ACHN (cell line): ENCODE measurements at regions not wholly inside any gene's neighbourhood (a gene's known extent, or its start where the extent isn't known, plus 50 kb on each side); places are given as distances from the start of the nearest gene placed in this dataset.
A peak's percentile ranks its signal among the peaks of the same experiment; 100 is the strongest.
"Not testable (repeated sequence)": the region's sequence is repeated elsewhere in the genome, so short reads cannot be mapped to it uniquely, and the experiment has no call there.

Experiments
- DNase-seq: peaks from one replicate; pipeline ENCODE4 v3.0.0-alpha.2; 2015
- in situ Hi-C: cut with HindIII; loops from 2 replicates; pipeline ENCODE4 v1.10.0; 2017; ENCODE audit warnings: low sequenced_read_pairs, low pct_ligation_motif_present, low pct_unique_long_range_greater_than_20kb

DNA sequence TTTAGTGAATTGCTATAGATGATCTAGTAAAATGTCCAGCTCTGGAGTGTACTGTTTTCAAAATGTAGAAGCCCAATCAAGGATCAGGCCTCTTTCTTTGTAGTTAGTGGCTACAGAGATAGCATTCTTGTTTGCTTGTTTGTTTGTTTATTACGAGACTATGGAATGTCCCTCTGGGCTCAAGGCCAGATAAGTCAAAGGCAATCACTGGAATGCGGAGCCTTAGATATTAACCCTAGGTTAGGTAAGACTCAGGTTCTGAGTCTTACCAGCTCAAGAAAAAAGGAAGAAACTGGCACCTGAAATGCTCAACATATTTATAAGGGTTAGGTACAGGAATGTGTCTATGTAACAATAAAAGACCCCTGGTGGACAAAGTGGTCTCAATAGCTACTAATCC, 261.5 kb downstream of the SLC7A11 start:
- in situ Hi-C loops = no loop called here
- DNase-seq = no peak

DNA sequence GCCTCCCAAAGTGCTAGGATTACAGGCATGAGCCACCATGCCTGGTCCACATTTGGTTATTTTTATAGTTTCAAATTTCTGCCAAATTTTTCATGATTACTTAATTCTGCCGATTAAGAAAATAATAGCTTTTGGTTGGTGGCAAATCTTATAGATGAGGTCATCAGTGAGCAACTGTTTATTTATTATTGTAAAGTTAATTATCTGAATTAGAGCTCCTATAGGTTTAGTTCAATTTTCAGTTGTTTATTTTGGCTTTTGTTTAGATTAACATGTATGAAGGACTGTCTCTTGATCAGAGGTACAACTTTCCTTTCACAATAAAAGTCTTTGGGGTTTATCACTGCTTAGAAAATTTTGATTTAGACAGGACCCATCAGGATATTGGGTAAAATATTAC, 262.2 kb downstream of the SLC7A11 start:
- no peak for DNase-seq
- in situ Hi-C loops = no loop called here

DNA sequence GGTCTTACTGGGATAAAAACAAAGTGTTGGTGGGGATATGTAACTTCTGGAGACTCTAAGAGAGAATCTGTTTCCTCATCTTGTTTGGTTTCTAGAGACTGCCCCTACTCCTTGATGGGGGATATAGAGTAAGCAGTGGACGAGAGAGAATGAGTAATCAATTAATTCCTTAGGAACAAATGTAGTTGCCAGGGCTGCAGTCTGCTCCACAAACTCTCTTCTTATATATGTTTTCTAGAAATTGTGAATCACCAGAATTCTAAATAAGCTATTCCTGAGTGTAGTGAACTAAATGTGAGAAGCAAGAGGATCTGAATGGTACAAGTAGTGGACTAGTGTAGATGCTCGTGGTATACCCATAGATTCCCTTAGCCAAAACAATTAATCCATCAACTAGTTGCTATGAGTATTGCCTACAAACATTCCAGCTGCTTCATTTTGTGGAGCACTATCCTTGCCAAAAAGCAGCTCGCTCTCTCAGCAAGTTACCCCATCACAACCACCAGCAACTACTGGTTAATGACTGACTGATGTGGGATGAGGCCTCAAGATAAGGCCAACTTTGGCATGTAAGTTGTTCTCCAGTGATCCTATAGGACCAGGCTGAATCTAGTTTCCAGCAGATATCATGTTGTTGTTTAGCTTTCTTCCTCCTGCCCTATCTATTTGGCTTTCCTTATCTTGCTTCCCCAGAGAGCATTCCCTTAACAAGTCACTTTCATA, 273.0 kb downstream of the SLC7A11 start:
- in situ Hi-C loops = no loop called here
- peak; percentile 19 for DNase-seq

DNA sequence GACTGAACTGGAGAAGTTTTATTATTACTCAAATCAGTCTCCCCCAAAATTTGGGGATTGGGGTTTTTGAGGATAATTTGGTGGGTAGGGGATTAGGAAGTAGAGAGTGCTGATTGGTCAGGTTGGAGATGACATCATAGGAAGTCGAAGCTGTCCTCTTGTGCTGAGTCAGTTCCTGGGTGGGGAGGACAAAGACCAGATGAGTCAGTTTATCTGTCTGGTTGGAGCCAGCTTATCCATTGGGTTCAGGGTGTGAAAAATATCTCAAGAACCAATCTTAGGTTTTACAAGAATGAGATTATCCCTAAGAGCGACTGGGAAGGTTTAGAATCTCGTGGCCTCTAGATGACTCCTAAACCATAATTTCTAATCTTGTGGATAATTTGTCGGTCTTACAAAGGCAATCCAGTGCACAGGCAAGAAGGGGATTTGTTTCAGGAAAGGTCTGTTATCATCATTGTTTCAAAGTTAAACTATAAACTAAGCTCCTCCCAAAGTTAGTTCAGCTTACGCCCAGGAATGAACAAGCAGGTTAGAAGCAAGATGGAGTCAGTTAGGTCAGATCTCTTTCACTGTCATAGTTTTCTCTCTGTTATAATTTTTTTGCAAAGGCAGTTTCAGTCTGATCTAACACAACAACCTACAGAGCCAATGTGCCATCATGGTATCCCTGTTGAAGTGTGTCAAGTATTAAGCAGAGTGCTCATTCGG, 274.5 kb downstream of the SLC7A11 start:
- in situ Hi-C loops = no loop called here

DNA sequence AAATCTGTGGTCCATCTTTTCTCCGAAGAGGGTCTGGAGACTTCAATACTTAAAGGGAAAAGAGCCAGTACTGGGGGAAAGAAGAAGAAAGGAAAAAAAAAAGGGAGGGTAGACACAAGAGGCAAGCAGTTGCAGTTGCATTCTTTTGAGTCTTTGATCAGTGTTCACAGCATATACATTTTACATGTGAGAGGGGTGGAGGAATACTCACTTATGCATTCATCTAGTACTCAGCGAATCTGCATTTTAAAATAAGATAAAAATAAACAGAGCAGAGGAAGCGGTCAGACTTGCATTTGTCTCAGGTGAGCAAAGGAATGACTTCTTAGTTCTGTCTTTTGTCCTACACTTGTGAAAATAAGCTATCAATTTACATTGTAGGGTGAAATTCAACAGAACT, 275.6 kb downstream of the SLC7A11 start:
- in situ Hi-C loops = no loop called here
- DNase-seq = no peak

More for the DNA sequence above, 274.5 kb downstream of the SLC7A11 start:
- DNase-seq = no peak

DNA sequence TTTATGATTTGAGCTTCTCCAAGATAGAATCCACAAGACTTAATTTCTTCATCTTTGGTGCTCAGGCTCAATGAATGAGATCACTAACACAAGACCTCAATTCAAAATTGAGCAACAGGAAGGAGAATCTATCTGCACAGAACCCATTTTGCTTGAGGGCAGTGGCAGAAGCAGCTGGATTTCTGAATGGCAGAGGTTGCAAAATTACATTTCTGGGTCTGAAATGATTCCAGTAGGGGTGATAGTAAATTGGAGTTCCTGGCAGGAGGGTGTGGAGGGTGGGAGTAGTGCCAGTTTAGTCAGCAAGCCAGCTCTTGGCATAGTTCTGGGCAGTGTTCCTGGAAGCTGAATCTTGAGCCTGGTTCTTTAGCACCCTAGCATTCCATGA, 281.1 kb downstream of the SLC7A11 start:
- in situ Hi-C loops = no loop called here
- DNase-seq = no peak

DNA sequence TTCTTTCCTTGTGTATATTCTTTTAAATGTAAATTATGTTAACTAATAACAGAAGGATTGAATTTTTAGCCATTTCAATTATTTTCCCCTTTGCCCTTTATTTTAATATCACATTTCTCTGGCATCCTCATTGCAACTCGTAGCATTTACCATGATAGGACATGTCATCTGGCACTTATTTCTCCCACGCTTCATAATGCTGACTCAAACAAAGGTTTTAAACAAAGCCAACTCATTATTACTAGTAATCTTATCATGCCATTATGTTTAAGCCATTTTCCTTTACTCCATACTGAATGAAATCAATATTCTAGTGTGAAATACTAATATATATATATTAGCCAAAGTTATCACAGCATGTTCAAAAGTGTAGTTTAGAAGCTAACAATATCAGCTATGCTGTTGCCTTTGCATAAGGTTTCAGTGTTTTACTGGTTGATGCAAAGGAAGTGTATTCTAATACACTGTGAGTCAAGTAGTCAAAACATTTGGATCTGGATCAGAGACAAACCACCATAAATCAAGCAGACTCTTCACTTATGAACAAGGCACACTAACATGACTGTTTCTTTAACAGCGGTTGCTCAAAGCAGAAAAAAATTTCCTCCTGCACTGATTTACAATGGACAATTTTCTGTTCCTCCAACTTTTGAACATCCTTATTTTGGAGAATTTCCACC, 281.6 kb downstream of the SLC7A11 start:
- in situ Hi-C loops = no loop called here

DNA sequence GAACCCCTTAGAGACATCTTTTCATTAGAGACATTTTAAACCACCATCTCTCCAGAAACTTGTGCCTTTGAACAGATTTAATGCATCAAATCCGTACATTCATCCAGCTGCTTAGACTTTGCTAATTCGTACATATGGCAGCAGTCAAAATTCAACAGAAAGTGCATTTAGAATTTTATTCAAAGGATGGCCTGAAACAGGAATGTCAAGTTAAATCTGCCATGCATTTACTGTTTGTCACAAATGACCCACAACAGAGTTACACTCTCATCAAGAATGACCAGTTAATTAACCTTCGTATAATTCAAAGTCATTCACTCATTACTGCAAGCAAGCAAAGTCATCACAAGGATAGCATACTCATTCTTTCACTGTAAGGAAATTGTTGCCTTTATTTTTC, 284.3 kb downstream of the SLC7A11 start:
- in situ Hi-C loops = no loop called here

More for the DNA sequence above, 281.6 kb downstream of the SLC7A11 start:
- DNase-seq = no peak

DNA sequence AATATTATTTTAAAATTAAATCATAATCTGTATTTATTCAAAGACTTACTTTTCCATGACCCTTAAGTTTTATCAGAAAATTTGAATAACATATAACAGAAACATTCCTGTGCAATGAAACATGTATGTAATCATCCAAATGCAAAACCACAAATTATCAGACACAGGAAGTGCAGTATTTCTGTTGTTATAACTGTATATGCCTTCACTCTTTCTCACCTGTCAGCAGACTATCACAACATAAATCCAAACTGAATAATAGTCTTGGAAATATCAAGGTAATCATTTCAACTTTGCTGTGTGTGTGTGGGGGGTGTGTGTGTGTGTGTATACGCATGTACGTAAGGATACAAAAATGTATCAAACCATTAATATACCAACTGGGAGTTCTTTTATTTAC, 285.9 kb downstream of the SLC7A11 start:
- DNase-seq = no peak
- in situ Hi-C loops = no loop called here

More for the DNA sequence above, 284.3 kb downstream of the SLC7A11 start:
- no peak for DNase-seq

DNA sequence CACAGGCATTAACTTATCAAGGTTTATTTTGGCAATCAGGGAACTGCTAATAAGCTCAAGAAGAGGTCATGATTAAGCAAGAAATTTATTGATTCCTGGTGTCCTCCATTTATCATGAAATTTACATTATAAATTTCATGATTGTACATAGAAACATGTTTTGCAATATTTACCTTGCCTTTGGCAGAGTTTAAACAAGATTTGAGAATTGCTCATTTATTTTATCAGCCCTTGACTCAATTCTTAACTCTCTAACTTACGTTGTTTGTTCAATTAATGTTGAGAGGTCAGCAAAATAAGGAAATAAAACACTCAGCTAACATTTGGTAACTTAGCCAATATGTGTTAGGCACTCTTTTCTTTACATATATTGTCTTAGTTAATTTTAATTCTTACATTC, 286.6 kb downstream of the SLC7A11 start:
- DNase-seq = no peak
- in situ Hi-C loops = no loop called here

DNA sequence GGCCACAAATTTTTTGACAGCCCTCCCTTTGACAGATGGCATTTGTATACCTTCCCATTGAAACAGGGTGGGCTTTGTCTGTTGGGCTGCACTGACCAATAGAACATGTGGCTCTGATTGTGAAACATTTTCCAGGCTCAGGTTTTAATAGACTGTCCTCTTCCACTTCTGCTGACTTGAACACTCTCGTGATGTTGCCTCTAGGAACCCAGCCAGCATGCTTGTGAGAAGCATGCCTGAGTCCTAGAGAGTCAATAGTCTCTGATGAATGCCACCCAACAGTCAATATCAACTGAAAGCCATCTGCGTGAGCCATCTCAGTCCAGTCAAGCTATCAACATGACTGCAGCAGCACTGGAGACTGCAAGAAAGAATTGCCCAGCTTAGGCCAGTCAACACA, 290.0 kb downstream of the SLC7A11 start:
- in situ Hi-C loops = no loop called here

DNA sequence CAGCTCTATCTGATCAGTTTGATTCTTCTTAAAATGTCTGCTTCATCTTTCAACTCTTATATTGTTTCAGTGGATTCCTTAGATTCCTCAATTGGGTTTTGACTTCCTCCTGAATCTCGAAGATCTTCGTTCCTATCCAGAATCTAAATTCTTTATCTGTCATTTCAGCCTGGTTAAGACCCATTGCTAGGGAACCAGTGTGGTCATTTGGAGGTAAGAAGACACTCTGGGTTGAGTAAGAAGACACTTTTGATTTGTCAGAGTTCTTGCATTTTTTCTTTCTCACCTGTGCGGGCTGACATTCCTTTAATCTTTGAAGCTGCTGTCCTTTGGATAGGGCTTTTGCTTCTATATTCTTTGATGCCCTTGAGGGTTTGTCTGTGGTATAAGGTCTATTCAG, 291.9 kb downstream of the SLC7A11 start:
- in situ Hi-C loops = no loop called here
- DNase-seq = no peak

More for the DNA sequence above, 290.0 kb downstream of the SLC7A11 start:
- no peak for DNase-seq

DNA sequence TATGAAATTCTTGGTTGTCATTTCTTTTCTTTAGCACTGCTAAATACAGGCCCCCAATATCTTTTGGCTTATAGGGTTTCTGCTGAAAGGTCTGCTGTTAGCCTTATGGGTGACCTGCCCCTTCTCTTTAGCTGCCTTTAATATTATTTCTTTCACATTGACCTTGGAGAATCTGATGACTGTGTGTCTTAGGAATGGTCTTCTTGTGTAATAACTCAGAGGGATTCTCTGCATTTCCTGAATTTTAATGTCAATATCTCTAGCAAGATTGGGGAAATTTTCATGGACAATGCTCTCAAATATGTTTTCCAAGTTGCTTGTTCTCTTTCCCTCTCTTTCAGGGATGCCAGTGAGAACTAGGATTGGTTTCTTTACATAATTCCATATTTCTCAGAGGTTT, 292.4 kb downstream of the SLC7A11 start:
- no peak for DNase-seq
- in situ Hi-C loops = no loop called here

DNA sequence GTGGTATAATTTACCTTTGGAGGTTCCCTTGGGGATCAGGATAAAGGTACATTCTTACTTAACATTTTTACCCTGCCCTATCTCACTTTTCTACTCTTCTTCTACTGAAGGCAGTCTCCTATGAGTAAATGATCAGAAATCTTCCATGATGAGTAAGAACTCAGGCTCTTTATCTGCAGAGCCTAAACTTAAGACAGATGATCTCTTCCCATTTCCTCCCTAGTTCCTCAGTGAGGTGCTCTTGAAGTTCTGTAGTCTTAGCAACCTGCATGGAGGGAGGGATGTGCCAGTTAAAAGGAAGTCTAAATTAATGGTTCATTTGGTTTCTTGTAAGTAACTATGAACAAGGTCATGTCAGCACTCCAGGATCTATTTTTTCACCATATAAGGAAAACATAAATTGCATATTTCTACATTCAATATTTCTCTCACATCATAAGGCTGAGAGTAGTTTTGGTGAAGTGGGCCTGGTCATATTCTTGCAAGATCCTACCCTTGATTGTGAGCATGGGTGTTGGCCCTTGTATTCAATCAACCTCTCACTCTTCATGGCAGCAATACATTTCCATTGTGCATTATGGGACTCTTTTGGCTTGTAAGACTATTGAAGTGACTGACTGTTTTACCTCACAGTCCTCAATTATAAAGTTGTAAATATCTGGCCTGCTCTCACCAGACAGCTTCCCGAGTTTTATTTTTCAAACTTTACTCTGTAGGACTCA, 295.5 kb downstream of the SLC7A11 start:
- in situ Hi-C loops = no loop called here

DNA sequence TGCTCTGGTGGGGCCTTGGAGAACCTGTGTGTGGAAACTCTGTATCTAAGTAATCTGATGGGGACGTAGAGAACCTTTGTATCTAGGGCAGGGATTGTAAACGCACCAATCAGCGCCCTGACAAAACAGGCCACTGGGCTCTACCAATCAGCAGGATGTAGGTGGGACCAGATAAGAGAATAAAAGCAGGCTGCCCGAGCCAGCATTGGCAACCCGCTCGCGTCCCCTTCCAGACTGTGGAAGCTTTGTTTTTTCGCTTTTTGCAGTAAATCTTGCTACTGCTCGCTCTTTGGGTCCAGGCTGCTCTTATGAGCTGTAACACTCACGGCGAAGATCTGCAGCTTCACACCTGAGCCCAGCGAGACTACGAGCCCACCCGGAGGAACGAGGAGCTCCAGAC, 299.3 kb downstream of the SLC7A11 start:
- DNase-seq, in situ Hi-C loops: not testable (repeated sequence)

More for the DNA sequence above, 295.5 kb downstream of the SLC7A11 start:
- DNase-seq = no peak

DNA sequence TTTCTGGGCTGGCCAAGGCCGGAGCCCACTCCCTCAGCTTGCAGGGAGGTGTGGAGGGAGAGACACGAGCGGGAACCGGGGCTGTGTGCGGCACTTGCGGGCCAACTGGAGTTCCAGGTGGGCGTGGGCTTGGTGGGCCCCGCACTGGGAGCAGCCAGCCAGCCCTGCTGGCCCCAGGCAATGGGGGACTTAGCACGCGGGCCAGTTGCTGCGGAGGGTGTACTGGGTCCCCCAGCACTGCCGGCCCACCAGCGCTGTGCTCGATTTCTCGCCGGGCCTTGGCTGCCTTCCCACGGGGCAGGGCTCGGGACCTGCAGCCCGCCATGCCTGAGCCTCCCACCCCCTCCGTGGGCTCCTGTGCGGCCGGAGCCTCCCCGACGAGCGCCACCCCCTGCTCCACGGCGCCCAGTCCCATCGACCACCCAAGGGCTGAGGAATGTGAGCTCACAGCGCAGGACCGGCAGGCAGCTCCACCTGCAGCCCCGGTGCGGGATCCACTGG, 300.1 kb downstream of the SLC7A11 start:
- in situ Hi-C loops, DNase-seq: not testable (repeated sequence)

DNA sequence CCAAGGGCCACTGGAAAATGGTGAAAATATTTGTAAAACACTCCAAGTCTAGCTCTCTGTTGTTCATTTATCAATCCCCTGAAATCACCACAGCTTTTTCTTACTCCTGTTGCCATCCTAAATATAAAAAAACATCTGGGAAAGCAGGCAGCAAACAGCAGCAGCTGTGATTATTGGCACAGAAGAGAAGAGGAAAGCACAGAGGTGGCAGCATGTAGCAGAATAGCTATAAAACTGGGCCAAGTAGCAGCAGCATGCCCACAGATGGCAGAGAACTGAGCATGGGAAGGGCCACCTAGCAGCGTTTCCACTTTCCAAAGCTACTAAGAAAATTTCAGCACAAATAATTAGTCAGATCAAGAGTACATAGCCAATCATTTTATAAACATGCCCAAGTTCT, 307.2 kb downstream of the SLC7A11 start:
- DNase-seq = no peak
- in situ Hi-C loops = no loop called here

DNA sequence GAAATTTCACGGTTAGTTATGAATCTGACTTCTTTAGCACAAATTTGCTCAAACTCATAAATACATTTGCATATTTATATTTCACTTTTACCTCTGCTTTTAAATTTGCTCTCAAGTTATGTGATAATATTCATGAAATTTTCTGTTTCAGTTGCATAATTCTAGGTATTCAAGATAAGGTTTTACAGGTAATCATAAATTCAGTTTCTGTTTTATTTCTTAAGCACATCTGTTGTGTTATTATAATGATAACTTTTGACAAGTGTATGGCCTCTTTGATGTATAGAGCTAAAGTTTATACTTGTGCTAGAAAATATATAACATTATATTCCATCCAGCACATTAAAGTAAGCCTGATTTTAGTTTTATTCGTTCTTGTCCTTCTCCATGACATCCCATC, 308.1 kb downstream of the SLC7A11 start:
- in situ Hi-C loops = no loop called here
- DNase-seq = no peak

DNA sequence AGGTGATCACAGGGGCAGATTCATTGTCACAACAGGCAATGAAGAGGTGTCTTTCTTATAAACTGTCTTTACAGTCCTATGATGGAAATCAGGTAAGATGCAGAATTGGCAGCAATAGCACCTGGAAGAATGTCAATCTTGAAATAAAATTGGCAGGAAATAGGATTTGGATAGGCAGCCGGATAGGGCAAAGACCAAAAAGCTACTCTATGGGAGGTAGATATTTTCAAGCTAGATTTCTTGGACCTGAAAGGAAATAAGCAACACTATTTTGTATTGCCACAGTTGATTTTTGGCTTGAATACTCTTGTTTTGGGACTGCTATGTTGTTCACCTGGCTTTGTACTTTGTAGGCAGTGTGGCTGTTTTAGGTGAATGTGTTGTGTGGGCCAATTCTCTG, 314.2 kb downstream of the SLC7A11 start:
- DNase-seq = no peak
- in situ Hi-C loops = no loop called here
